MCF 10A (cell line): ENCODE measurements at regions not wholly inside any gene's neighbourhood (a gene's known extent, or its start where the extent isn't known, plus 50 kb on each side); places are given as distances from the start of the nearest gene placed in this dataset.

Experiments used
- BruUV-seq: library from RNA; stranded (reverse); fragments of 400-500 nt; replicated peaks from 2 replicates; lab custom pipeline; 2021; lab: Mats Ljungman, UMichigan
- CTCF ChIA-PET: fragments of 300-600 bp; sonication (Branson Sonifier 250); formaldehyde crosslinking; extraction: SDS; loops from one replicate; lab custom pipeline; 2021; ENCODE audit warnings: antibody characterized with exemption, inconsistent platforms; lab: Yijun Ruan, JAX
- POLR2A ChIA-PET: fragments of 300-600, 350-650 bp; sonication (Branson Sonifier 250); formaldehyde crosslinking; extraction: SDS; loops from one replicate; lab custom pipeline; 2020; ENCODE audit warnings: antibody characterized with exemption, inconsistent platforms; lab: Yijun Ruan, JAX
- DNase-seq: peaks from one replicate; pipeline ENCODE4 v3.0.0-alpha.2; 2018; ENCODE audit not compliant: unreplicated experiment
- H3K27ac Mint-ChIP-seq: one replicate; pipeline ENCODE4 v1.8.0; 2022; ENCODE audit warnings: mild to moderate bottlenecking, low read depth, mixed read lengths; ENCODE audit not compliant: unreplicated experiment
- H3K27me3 Mint-ChIP-seq: one replicate; pipeline ENCODE4 v1.8.0; 2022; ENCODE audit warnings: mixed read lengths; ENCODE audit not compliant: insufficient read depth, unreplicated experiment
- H3K36me3 Mint-ChIP-seq: one replicate; pipeline ENCODE4 v1.8.0; 2022; ENCODE audit warnings: mild to moderate bottlenecking, moderate library complexity, mixed read lengths; ENCODE audit not compliant: insufficient read depth, unreplicated experiment
- H3K4me1 Mint-ChIP-seq: one replicate; pipeline ENCODE4 v1.8.0; 2022; ENCODE audit warnings: mixed read lengths; ENCODE audit not compliant: insufficient read depth, unreplicated experiment
- H3K4me3 Mint-ChIP-seq: one replicate; pipeline ENCODE4 v1.8.0; 2022; ENCODE audit warnings: mild to moderate bottlenecking, moderate library complexity, mixed read lengths; ENCODE audit not compliant: unreplicated experiment
- H3K9me3 Mint-ChIP-seq: one replicate; pipeline ENCODE4 v1.8.0; 2022; ENCODE audit warnings: mixed read lengths; ENCODE audit not compliant: unreplicated experiment
- CTCF ChIP-seq: fragments of 200-600 bp; IDR thresholded peaks from one replicate; pipeline ENCODE4 v1.8.0; 2022; ENCODE audit warnings: antibody characterized with exemption, mild to moderate bottlenecking; ENCODE audit not compliant: unreplicated experiment
- intact Hi-C: fragments of 100-400 bp; cut with micrococcal nuclease; formaldehyde crosslinking; loops from 2 replicates; pipeline ENCODE4 v1.14.1; 2022

- intact Hi-C loops, result no loop called here
- H3K36me3 Mint-ChIP-seq, result no peaks in the 10 kb centered on the region
- no peaks in the 10 kb centered on the region for H3K9me3 Mint-ChIP-seq
- no TSS peak for BruUV-seq
- no peak overlapping the region for H3K27ac Mint-ChIP-seq
- CTCF ChIA-PET, result no interaction called here
- no peak for TF ChIP-seq CTCF
- POLR2A ChIA-PET, result no interaction called here
- no peaks in the 10 kb centered on the region for H3K27me3 Mint-ChIP-seq
- H3K4me3 Mint-ChIP-seq, result no peak overlapping the region
- H3K4me1 Mint-ChIP-seq, result no peaks in the 10 kb centered on the region
- no peak for DNase-seq
Observed at GRCh38 chr14:105600939-105601359, 74.6 kb downstream of the TMEM121 start.

GRCh38 chr14:105601360-105602242 lies 75.2 kb downstream of the TMEM121 start:
- H3K9me3 Mint-ChIP-seq, result no peaks in the 10 kb centered on the region
- intact Hi-C loops, result no loop called here
- ChIA-PET POLR2A (no interaction called here), CTCF (no interaction called here)
- H3K4me1 Mint-ChIP-seq, result no peaks in the 10 kb centered on the region
- no peak for DNase-seq
- TF ChIP-seq CTCF, result no peak
- H3K27me3 Mint-ChIP-seq, result no peaks in the 10 kb centered on the region
- no peaks in the 10 kb centered on the region for H3K36me3 Mint-ChIP-seq
- no TSS peak for BruUV-seq
- no peak overlapping the region for H3K27ac Mint-ChIP-seq
- no peak overlapping the region for H3K4me3 Mint-ChIP-seq

GRCh38 chr14:105602243-105602750 lies 75.9 kb downstream of the TMEM121 start:
- Mint-ChIP-seq H3K9me3 (no peaks in the 10 kb centered on the region), H3K36me3 (no peaks in the 10 kb centered on the region), H3K4me3 (no peak overlapping the region), H3K27me3 (no peaks in the 10 kb centered on the region), H3K27ac (no peak overlapping the region), H3K4me1 (no peaks in the 10 kb centered on the region)
- intact Hi-C loops, result no loop called here
- ChIA-PET CTCF (interaction anchor here (0.6 to 1.3 kb wide), 3 partner anchors 65 to 813 kb away, joined by 4 read pairs; no protein-coding TSS in a partner anchor), POLR2A (no interaction called here)
- no TSS peak for BruUV-seq
- TF ChIP-seq CTCF, result no peak
- no peak for DNase-seq
